ENCODE measurements at regions not wholly inside any gene's neighbourhood (a gene's known extent, or its start where the extent isn't known, plus 50 kb on each side); places are given as distances from the start of the nearest gene placed in this dataset.

DNA sequence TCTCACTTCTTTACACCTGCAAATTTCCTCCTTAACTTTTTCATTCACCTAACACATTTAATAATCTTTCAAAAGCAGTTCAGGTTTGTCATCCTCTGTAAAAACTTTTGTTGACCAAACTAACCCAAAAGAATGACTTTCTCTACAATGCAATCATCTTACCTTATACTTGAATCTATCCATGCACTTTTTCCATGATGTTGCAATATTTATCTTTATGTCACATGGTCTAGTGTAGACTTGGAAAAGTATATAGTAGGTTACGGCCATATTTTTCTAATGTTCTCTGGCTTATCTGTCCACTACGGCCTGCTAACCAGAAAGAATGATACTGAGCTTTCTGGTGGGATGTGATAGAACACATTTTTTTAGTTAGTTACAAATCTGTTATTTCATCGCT is 431.0 kb upstream of the SOX9 start:
- TF ChIP-seq, protein P1, sequence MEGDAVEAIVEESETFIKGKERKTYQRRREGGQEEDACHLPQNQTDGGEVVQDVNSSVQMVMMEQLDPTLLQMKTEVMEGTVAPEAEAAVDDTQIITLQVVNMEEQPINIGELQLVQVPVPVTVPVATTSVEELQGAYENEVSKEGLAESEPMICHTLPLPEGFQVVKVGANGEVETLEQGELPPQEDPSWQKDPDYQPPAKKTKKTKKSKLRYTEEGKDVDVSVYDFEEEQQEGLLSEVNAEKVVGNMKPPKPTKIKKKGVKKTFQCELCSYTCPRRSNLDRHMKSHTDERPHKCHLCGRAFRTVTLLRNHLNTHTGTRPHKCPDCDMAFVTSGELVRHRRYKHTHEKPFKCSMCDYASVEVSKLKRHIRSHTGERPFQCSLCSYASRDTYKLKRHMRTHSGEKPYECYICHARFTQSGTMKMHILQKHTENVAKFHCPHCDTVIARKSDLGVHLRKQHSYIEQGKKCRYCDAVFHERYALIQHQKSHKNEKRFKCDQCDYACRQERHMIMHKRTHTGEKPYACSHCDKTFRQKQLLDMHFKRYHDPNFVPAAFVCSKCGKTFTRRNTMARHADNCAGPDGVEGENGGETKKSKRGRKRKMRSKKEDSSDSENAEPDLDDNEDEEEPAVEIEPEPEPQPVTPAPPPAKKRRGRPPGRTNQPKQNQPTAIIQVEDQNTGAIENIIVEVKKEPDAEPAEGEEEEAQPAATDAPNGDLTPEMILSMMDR (IDR thresholded peaks at IDR 0.05), result no peak
- TF ChIP-seq POLR2A (IDR thresholded peaks at IDR 0.05), result no peak

Measured in uterus (tissue), 2 donors.